Stimulated activated naive B cell treated with anti-CD40 and anti-IgM and Interleukin-4, amounts not matched to agents 10 μg/mL and 1 μg/mL and 100 μg/mL, for 72 hours (primary cell): ENCODE measurements at regions not wholly inside any gene's neighbourhood (a gene's known extent, or its start where the extent isn't known, plus 50 kb on each side); places are given as distances from the start of the nearest gene placed in this dataset.

Experiments
- ATAC-seq, 2 donors: fragments of 150-1000 bp; cut with Tn5 transposase; replicated peaks; 2 replicates each; pipeline ENCODE4 v1.10.0; 2021; ENCODE audit warnings: moderate library complexity in 1 of 2
- DNase-seq: peaks from one replicate; pipeline ENCODE4 v3.0.0; 2021
- H3K27ac Mint-ChIP-seq: one replicate; pipeline ENCODE4 v1.8.0; 2022; ENCODE audit warnings: mild to moderate bottlenecking, mixed read lengths
- H3K27me3 Mint-ChIP-seq, 2 donors: one replicate each; pipeline ENCODE4 v1.8.0; 2022; ENCODE audit warnings: mixed read lengths in 2 of 2
- H3K36me3 Mint-ChIP-seq, 2 donors: one replicate each; pipeline ENCODE4 v1.8.0; 2022; ENCODE audit warnings: mixed read lengths in 2 of 2, mild to moderate bottlenecking in 1 of 2
- H3K4me1 Mint-ChIP-seq, 2 donors: one replicate each; pipeline ENCODE4 v1.8.0; 2022; ENCODE audit warnings: mixed read lengths in 2 of 2, mild to moderate bottlenecking in 1 of 2
- H3K4me3 Mint-ChIP-seq, 2 donors: one replicate each; pipeline ENCODE4 v1.8.0; 2022; ENCODE audit warnings: mild to moderate bottlenecking in 2 of 2, mixed read lengths in 2 of 2, moderate library complexity in 1 of 2
- H3K9me3 Mint-ChIP-seq, 2 donors: one replicate each; pipeline ENCODE4 v1.8.0; 2022; ENCODE audit warnings: mixed read lengths in 2 of 2, mild to moderate bottlenecking in 1 of 2

DNA sequence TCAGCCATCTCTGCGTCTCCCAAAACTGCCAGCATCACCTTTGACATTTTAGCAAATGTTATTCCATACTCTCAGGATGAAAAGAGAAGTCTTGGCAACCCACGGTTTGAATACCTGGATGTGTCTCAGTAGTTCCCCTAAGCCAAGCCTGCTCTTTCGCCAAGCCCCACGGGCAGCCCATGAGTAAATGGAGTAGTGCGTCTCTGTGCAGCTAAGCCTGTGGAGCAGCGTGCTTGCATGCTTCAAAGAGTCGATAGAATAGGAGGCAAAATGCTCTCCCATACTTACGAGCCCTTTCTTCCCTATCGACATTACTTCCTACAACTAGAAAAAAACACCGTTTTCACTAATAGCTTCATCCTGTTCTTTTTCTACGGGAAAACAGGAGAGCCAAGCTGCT lies 634.5 kb upstream of the TMEM132C start:
- Mint-ChIP-seq H3K36me3 (no peaks in the 10 kb centered on the region), H3K27me3 (no peaks in the 10 kb centered on the region), H3K4me3 (no peak overlapping the region), H3K27ac (no peak overlapping the region), H3K4me1 (no peaks in the 10 kb centered on the region), H3K9me3 (peaks cover 0 to 4% of the 10 kb centered on the region in 2 donors)
- DNase-seq (no peak), ATAC-seq (no peak)

DNA sequence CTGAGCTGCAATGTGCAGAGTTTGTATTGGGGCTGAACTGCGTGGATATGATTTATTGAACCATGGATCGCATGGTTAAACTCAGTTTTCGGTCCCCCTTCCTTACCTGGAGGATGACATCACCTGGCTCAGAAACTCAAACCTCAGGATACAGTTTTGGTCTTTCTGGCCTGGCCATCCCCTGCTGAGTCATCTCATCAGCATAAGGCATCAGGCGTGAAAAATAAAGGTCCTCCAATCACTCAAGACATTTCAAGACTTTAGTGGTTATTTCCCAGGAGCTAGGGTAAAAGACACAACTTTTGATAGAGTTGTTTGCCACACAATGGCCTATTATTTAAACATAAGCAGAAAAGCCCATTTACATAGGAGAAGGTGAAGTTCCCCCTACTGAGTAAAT lies 631.1 kb upstream of the TMEM132C start:
- H3K4me1 Mint-ChIP-seq = no peaks in the 10 kb centered on the region
- H3K9me3 Mint-ChIP-seq = peaks cover 6% of the 10 kb centered on the region in 2 donors
- ATAC-seq (peak in 1 of 2 donors; percentile 29), DNase-seq (no peak)
- no peaks in the 10 kb centered on the region for H3K27me3 Mint-ChIP-seq
- H3K4me3 Mint-ChIP-seq = no peak overlapping the region
- H3K36me3 Mint-ChIP-seq = no peaks in the 10 kb centered on the region
- H3K27ac Mint-ChIP-seq = no peak overlapping the region

DNA sequence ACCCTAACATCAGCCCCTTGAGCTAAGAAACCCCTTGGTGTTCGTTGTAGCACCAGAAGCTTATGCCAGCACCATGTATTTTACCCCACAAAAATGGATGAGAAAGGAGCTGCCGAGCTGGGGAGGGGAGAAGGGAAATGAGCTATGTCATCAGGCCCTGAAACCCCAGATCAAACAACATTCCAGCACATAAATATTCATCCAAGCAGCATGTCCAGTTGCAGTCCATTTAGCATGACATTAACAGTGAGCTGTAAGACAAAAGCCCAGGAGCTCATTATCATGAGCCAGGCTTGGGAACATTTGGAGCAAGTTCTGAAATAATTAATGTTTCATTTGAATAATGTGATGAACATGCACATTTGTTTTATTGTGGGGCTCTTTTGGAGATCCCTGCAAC lies 630.1 kb upstream of the TMEM132C start:
- Mint-ChIP-seq H3K4me3 (no peak overlapping the region), H3K27me3 (no peaks in the 10 kb centered on the region), H3K36me3 (no peaks in the 10 kb centered on the region), H3K4me1 (no peaks in the 10 kb centered on the region), H3K27ac (no peak overlapping the region), H3K9me3 (peaks cover 5 to 6% of the 10 kb centered on the region in 2 donors)
- no peak for ATAC-seq
- DNase-seq = no peak

DNA sequence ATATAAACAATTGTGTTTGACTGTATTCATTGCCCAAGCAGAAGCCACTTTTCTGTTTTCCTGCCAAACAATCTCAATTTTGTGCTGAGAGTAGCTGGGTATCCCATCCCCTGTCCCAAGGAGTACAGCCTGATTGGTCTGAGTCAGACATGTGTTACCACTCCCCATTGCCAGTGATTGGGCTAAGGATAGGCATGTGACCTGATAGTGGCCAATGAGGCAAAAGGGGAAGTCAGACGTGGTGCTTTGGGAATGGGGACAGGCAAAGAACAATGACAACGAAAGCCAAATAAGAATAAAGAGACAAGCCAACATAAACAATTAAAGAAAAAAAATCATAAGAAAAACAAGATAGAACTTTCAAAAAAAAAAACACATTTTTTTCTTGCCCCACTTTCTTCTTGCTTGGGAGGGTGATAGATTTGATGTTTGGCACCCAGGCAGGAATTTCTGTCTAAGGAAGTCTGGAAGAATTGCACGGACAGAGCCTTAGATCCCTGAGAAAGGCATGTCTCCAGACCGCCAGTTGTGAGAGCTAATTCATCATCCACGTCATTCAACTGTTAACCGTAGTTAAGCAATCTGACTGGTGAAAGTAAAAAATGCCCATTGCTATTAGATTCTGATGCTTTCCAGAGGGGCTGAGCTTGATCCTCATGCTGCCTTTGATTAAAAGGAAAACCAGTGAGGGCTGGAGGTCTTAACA lies 626.6 kb upstream of the TMEM132C start:
- no peak for DNase-seq
- Mint-ChIP-seq H3K27me3 (no peaks in the 10 kb centered on the region), H3K4me1 (no peaks in the 10 kb centered on the region), H3K36me3 (no peaks in the 10 kb centered on the region), H3K4me3 (no peak overlapping the region), H3K27ac (no peak overlapping the region), H3K9me3 (peaks cover 5 to 9% of the 10 kb centered on the region in 2 donors)
- ATAC-seq = no peak

DNA sequence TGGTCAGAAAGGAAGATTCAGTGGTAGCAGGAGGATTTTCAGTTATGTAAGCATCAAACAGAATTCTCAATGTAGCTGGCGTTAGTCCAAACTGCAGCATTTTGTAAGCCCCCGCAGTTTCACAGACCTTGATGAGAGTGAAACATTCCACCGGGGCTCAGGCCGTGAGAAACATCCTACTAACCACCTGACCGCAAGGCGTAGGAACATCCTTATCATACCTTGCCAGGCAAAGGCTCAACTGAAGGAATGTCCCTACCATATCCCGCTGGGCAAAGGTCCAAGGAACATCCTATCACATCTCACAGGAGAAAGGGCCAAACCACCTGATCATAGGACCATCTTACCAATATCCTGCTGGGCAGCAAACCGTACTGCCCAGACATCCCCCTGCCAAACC lies 624.8 kb upstream of the TMEM132C start:
- peaks cover 5 to 9% of the 10 kb centered on the region in 2 donors for H3K9me3 Mint-ChIP-seq
- no peak overlapping the region for H3K4me3 Mint-ChIP-seq
- no peak for DNase-seq
- H3K27me3 Mint-ChIP-seq = no peaks in the 10 kb centered on the region
- ATAC-seq = no peak
- H3K36me3 Mint-ChIP-seq = no peaks in the 10 kb centered on the region
- no peaks in the 10 kb centered on the region for H3K4me1 Mint-ChIP-seq
- H3K27ac Mint-ChIP-seq = no peak overlapping the region

DNA sequence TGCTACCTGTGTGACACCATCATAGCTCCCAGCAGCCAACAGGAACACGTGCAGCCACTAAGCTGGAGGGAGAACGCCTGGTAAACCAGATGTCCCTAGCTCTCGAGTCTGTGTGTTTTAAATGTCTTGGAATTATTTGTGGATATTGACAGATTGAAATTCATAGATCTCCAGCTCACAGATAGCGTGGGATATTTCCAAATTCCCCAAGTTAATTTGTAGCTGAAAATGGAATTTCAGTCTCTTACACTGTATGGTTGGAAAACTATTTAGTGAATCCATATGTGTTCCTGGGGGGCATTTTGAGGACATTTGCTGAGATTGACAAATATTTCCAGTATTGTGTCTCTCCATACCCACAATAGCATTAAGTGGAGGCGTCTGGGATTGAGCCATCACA lies 618.6 kb upstream of the TMEM132C start:
- no peak for ATAC-seq
- no peaks in the 10 kb centered on the region for H3K27me3 Mint-ChIP-seq
- H3K9me3 Mint-ChIP-seq = peaks cover 5 to 9% of the 10 kb centered on the region in 2 donors
- no peak for DNase-seq
- H3K27ac Mint-ChIP-seq = no peak overlapping the region
- no peaks in the 10 kb centered on the region for H3K36me3 Mint-ChIP-seq
- H3K4me3 Mint-ChIP-seq = no peak overlapping the region
- H3K4me1 Mint-ChIP-seq = no peaks in the 10 kb centered on the region

DNA sequence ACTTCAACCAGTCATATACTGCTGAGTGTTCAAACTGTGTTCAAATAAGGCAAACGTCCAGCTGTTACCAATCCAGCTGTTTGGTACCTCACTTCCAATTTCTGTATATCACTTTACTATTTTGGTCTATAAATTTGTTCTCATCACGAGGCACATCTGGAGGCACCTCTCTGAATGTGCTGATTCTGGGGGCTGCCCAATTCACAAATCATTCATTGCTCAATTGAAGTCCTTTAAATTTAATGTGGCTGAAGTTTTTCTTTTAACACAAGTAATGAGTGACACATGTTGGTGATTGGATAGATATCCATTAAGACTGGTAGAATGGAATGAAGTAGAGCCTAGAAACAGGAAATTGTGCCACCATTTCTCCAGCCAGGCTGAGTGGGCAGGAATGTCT lies 617.0 kb upstream of the TMEM132C start:
- H3K9me3 Mint-ChIP-seq = peaks cover 4 to 12% of the 10 kb centered on the region in 2 donors
- ATAC-seq = no peak
- no peaks in the 10 kb centered on the region for H3K36me3 Mint-ChIP-seq
- no peak for DNase-seq
- H3K4me3 Mint-ChIP-seq = no peak overlapping the region
- no peaks in the 10 kb centered on the region for H3K27me3 Mint-ChIP-seq
- H3K4me1 Mint-ChIP-seq = no peaks in the 10 kb centered on the region
- H3K27ac Mint-ChIP-seq = no peak overlapping the region

DNA sequence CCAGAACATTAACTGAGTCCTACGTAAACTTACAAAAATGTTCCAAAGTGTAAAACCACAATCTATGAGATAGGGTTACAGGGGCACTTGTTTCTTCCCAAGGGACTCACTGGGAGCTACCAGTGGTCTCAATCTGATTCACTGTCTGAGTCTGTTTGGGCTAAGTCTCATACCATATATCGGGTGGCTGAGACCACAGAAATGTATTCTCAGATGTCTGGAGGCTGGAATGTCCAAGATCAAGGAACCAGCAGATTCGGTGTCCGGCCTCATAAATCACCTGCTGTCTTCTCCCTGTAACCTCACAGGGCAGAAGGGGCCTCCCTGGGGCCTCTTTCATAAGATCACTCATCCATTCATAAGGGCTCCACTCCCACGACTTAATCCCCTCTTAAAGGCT lies 616.3 kb upstream of the TMEM132C start:
- DNase-seq (no peak), ATAC-seq (no peak)
- no peaks in the 10 kb centered on the region for H3K27me3 Mint-ChIP-seq
- H3K4me3 Mint-ChIP-seq = no peak overlapping the region
- no peaks in the 10 kb centered on the region for H3K4me1 Mint-ChIP-seq
- H3K9me3 Mint-ChIP-seq = peaks cover 4 to 15% of the 10 kb centered on the region in 2 donors
- no peaks in the 10 kb centered on the region for H3K36me3 Mint-ChIP-seq
- no peak overlapping the region for H3K27ac Mint-ChIP-seq

DNA sequence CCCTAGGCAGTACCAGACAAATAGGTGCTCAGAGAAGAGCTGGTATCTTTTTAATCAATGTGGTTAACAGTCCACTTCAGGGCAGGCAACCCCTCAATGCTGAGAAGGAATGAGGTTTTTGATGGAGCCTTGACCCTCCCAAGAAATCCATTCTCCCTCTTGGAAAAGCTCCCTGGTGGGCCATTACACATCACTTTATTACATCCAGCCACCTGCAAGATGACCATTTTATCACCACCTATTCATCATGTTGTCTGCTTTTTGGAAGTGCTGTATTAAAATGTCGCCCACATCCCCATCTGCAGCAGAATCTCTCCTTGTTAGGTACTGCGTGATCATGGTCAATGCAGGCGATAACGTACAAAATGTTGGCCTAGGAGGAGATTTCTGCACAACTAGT lies 614.7 kb upstream of the TMEM132C start:
- no peak for ATAC-seq

DNA sequence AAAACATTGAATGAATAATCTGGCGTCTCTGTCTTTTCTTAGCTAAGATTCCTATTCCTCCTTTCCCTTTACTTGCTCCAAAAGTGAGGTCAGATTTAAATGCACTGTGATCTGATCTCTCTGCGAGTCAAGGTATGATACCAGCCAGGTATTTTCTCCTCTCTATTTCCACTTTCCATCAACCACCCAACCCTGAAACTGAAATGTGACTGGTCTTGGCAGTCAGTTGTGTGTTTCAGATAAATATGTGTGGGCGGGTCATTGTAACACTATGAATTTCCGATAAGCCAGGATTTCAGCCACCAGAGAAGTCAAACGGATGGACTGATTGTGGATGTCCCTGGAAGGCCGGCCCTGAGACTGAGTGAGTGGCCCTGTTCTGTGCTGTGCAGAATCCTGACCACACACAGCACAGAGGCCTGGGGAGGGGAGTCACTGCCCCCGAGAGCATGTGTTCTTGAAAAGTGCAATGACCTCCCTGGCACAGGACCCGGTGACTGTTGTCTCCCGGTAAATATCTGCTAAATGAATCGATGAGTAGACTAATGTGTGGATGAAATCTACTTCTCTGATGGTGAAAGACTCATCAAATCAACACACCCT lies 612.5 kb upstream of the TMEM132C start:
- peaks cover 0 to 2% of the 10 kb centered on the region in 2 donors for H3K36me3 Mint-ChIP-seq
- no peaks in the 10 kb centered on the region for H3K27me3 Mint-ChIP-seq
- no peak for ATAC-seq
- H3K4me3 Mint-ChIP-seq = no peak overlapping the region
- no peak overlapping the region for H3K27ac Mint-ChIP-seq
- H3K4me1 Mint-ChIP-seq = no peaks in the 10 kb centered on the region
- DNase-seq = no peak
- peaks cover 7 to 16% of the 10 kb centered on the region in 2 donors for H3K9me3 Mint-ChIP-seq

More for the DNA sequence above, 614.7 kb upstream of the TMEM132C start:
- Mint-ChIP-seq H3K27me3 (no peaks in the 10 kb centered on the region), H3K4me3 (no peak overlapping the region), H3K27ac (no peak overlapping the region), H3K9me3 (peaks cover 7 to 17% of the 10 kb centered on the region in 2 donors), H3K36me3 (peaks cover 0 to 2% of the 10 kb centered on the region in 2 donors), H3K4me1 (no peaks in the 10 kb centered on the region)
- DNase-seq = no peak

DNA sequence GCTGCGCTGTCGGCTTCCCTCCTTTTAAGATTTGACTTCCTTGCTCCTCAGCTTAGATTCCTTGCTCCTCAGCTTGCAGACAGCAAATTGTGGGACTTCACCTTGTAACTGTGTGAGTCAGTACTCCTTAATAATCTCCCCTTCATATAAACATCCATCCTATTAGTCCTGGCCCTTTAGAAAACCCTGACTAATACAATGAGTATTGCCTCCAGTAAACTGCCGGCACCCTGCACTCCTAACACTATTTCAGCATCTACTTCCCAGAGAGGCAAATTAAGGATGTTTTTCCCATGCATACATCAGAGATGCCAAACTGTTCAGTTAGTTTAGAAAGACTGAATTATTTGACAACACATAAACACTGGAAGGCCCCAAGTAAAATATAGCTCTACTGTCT lies 611.3 kb upstream of the TMEM132C start:
- ATAC-seq (no peak), DNase-seq (no peak)
- H3K27me3 Mint-ChIP-seq = no peaks in the 10 kb centered on the region
- peaks cover 0 to 2% of the 10 kb centered on the region in 2 donors for H3K36me3 Mint-ChIP-seq
- no peak overlapping the region for H3K4me3 Mint-ChIP-seq
- H3K4me1 Mint-ChIP-seq = no peaks in the 10 kb centered on the region
- H3K9me3 Mint-ChIP-seq = peaks cover 7 to 16% of the 10 kb centered on the region in 2 donors
- H3K27ac Mint-ChIP-seq = no peak overlapping the region

DNA sequence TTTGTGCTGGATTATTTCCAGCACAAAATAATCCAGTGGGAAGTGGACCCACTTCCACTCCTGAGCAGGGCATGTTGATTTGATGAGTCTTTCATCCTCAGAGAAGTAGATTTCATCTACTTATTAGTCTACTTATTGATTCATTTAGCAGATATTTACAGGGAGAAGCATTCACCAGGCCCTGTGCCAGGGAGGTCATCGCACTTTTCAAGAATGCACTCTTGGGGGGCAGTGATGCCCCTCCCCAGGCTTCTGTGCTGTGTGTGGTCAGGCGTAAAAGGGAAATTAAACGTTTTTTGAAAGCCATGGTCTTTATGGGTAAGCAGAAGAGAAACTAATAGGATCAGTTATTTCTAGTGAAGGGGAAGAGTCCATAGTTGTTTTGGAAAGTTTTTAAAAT lies 610.7 kb upstream of the TMEM132C start:
- DNase-seq = no peak
- Mint-ChIP-seq H3K4me1 (no peaks in the 10 kb centered on the region), H3K9me3 (peaks cover 7 to 14% of the 10 kb centered on the region in 2 donors), H3K27ac (no peak overlapping the region), H3K4me3 (no peak overlapping the region), H3K27me3 (no peaks in the 10 kb centered on the region), H3K36me3 (peaks cover 0 to 2% of the 10 kb centered on the region in 2 donors)
- ATAC-seq = no peak

DNA sequence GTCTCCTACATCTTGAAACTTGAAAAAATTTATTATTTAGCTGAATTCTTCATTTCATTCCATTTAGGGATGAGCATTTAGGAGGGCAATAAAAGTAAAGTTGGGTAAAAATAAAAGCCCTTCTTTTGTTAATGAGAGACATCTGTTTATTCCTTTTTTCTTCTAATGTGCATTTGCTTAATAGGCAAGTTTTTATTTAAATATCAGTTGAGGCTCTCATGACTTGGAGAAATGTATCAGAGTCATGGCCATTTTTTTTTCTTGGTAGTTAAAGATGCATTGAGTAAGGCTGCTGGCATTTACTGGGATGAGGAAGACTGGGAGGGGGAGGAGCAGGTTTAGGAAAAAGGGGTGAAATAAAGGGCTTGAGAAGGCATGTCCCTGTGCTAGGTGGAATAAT lies 609.9 kb upstream of the TMEM132C start:
- no peaks in the 10 kb centered on the region for H3K27me3 Mint-ChIP-seq
- ATAC-seq (no peak), DNase-seq (no peak)
- no peaks in the 10 kb centered on the region for H3K4me1 Mint-ChIP-seq
- H3K27ac Mint-ChIP-seq = no peak overlapping the region
- peaks cover 0 to 2% of the 10 kb centered on the region in 2 donors for H3K36me3 Mint-ChIP-seq
- no peak overlapping the region for H3K4me3 Mint-ChIP-seq
- peaks cover 7 to 12% of the 10 kb centered on the region in 2 donors for H3K9me3 Mint-ChIP-seq

DNA sequence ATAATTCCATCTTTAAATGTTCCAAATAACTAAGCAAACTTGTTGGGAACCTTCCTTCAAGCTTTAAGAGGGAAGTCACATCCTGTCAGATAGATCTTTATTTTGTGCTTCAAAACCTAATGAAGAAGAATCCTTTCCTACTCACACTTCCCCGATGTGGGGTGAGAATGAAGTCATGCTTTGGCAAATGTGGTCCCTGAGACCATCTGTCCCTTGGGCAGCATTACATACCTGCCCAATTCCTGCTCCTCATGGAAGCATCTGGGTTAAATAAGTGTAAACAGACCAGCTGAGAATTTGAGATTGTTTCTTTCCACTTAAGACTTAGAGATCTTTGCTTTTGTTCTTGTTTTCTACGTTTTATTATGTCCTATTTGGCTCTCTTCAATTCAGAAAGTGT lies 606.0 kb upstream of the TMEM132C start:
- H3K9me3 Mint-ChIP-seq = peaks cover 2 to 3% of the 10 kb centered on the region in 2 donors
- no peaks in the 10 kb centered on the region for H3K27me3 Mint-ChIP-seq
- H3K4me1 Mint-ChIP-seq = no peaks in the 10 kb centered on the region
- peaks cover 0 to 2% of the 10 kb centered on the region in 2 donors for H3K36me3 Mint-ChIP-seq
- no peak overlapping the region for H3K4me3 Mint-ChIP-seq
- no peak overlapping the region for H3K27ac Mint-ChIP-seq
- DNase-seq = no peak
- ATAC-seq = no peak

DNA sequence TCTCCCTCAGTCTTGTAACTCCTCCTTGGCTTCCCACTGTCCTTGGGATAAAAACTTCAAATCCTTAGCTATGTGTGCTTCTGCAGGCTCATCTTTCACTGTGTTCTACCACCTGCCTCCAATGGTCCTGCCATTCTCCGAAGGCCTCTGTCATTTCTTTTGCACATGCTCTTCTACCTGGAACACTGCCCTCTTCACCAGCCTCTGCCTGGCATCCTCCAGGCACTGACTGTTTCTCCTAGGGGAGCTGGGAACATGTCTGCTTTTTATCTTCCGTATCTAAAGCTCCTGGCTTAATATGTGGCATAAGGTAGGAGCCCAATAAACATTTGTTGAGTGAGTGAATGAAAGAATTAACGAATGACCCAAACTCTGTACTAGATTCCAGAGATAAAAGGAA lies 603.3 kb upstream of the TMEM132C start:
- ATAC-seq (no peak), DNase-seq (no peak)
- H3K4me3 Mint-ChIP-seq = no peak overlapping the region
- H3K36me3 Mint-ChIP-seq = no peaks in the 10 kb centered on the region
- H3K4me1 Mint-ChIP-seq = no peaks in the 10 kb centered on the region
- H3K9me3 Mint-ChIP-seq = no peaks in the 10 kb centered on the region
- H3K27ac Mint-ChIP-seq = no peak overlapping the region
- no peaks in the 10 kb centered on the region for H3K27me3 Mint-ChIP-seq
